ENCODE measurements at regions not wholly inside any gene's neighbourhood (a gene's known extent, or its start where the extent isn't known, plus 50 kb on each side); places are given as distances from the start of the nearest gene placed in this dataset.

DNA sequence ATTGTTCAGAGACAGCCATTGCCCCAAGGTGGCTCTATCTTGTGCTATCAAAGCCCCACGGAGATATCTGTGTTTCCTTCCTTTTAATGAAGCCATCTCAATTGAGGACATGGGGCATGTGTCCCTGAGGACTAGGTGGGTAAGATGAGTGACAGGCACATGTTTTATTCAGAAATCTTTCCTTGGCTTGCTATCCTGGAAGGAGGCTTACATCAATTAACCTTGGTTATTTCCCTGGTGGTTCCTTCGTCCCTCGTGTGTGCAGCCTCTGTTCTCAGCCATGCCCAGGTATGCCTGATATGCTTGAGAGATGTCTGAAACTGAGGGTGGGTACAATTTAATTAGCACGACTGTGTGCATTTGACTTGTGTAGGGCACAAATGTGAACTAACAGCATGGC, 102.2 kb upstream of the TUT7 start:
- no peaks in the 10 kb centered on the region for H3K27me3 ChIP-seq (ENCODE audit: control insufficient read depth, insufficient read depth, low read length)
- H3K4me3 ChIP-seq (ENCODE audit: low read length in 3 of 3) = no peak overlapping the region
- no peak overlapping the region for H3K9ac ChIP-seq (ENCODE audit: low read length in 3 of 3)
- peaks cover 0 to 2% (median 0%) of the 10 kb centered on the region in 3 donors for H3K4me1 ChIP-seq (ENCODE audit: control insufficient read depth in 2 of 3, insufficient read depth in 2 of 3, low read depth in 1 of 3, low read length in 3 of 3)
- H3K9me3 ChIP-seq (ENCODE audit: control insufficient read depth in 2 of 3, insufficient read depth in 1 of 3, low read length in 3 of 3) = no peaks in the 10 kb centered on the region
- H3K27ac ChIP-seq (ENCODE audit: low read depth in 2 of 2, low read length in 2 of 2) = no peak overlapping the region
- DNase-seq (no peak), FAIRE-seq (no peak)
- TF ChIP-seq, protein P1, sequence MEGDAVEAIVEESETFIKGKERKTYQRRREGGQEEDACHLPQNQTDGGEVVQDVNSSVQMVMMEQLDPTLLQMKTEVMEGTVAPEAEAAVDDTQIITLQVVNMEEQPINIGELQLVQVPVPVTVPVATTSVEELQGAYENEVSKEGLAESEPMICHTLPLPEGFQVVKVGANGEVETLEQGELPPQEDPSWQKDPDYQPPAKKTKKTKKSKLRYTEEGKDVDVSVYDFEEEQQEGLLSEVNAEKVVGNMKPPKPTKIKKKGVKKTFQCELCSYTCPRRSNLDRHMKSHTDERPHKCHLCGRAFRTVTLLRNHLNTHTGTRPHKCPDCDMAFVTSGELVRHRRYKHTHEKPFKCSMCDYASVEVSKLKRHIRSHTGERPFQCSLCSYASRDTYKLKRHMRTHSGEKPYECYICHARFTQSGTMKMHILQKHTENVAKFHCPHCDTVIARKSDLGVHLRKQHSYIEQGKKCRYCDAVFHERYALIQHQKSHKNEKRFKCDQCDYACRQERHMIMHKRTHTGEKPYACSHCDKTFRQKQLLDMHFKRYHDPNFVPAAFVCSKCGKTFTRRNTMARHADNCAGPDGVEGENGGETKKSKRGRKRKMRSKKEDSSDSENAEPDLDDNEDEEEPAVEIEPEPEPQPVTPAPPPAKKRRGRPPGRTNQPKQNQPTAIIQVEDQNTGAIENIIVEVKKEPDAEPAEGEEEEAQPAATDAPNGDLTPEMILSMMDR (IDR thresholded peaks at IDR 0.05; ENCODE audit: borderline replicate concordance, extremely low read depth, insufficient read depth) = no peak
- H3K36me3 ChIP-seq (ENCODE audit: control insufficient read depth in 2 of 3, insufficient read depth in 3 of 3, low read length in 3 of 3) = no peaks in the 10 kb centered on the region
- intact Hi-C loops (cut with DNase I) = no loop called here

DNA sequence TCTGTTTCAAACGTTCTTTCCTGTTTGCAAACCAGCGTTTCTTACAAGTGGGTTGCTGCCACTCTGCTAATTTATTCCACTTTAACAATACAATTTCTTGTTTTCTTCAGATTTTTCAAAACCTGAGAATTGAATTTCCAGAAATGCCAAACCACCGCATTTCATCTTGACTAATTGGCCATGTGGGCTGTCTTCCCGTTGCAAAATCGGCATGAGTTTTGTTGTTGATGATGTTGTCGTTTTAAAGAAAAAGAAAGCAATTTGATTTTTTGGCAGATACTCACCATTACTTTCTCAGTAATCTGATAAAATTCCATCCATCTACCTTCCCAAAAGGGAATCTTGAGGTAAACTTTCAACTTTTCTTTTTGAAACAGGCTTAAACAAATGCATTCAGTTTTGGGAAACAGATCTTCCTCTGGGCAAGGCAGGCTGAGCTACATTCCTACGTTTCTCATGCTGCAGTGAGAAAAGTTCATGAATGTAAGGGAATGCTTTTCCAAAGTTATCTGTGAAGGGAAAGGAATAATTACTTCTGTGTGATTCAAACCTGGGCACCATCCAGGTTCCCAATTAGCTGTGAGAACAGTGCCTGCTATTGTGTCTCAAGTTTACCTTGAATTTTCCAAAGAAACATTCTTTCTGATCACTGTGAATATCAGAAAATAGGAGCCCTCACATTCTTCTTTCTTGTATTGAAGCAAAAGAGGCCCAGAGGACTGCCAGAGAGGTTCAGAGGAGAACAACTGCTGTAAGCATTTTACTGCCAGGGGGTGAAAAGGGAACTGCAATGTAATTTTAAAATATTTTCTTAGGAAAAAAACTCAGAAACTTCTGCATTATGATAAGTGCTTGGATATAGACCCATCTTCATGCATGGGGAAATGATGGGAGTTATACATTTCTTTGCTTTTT, 100.7 kb upstream of the TUT7 start:
- intact Hi-C loops (cut with DNase I) = no loop called here
- Histone ChIP-seq H3K4me3 (ENCODE audit: low read length in 3 of 3) (peak overlapping the region in 1 of 3 donors; percentile 4), H3K27ac (ENCODE audit: low read depth in 2 of 2, low read length in 2 of 2) (no peak overlapping the region), H3K4me1 (ENCODE audit: control insufficient read depth in 2 of 3, insufficient read depth in 2 of 3, low read depth in 1 of 3, low read length in 3 of 3) (peaks cover 0 to 2% (median 0%) of the 10 kb centered on the region in 3 donors), H3K36me3 (ENCODE audit: control insufficient read depth in 2 of 3, insufficient read depth in 3 of 3, low read length in 3 of 3) (no peaks in the 10 kb centered on the region), H3K27me3 (ENCODE audit: control insufficient read depth, insufficient read depth, low read length) (no peaks in the 10 kb centered on the region), H3K9me3 (ENCODE audit: control insufficient read depth in 2 of 3, insufficient read depth in 1 of 3, low read length in 3 of 3) (no peaks in the 10 kb centered on the region), H3K9ac (ENCODE audit: low read length in 3 of 3) (no peak overlapping the region)
- TF ChIP-seq, protein P1 (IDR thresholded peaks at IDR 0.05; ENCODE audit: borderline replicate concordance, extremely low read depth, insufficient read depth) = no peak
- FAIRE-seq (no peak), DNase-seq (no peak)

DNA sequence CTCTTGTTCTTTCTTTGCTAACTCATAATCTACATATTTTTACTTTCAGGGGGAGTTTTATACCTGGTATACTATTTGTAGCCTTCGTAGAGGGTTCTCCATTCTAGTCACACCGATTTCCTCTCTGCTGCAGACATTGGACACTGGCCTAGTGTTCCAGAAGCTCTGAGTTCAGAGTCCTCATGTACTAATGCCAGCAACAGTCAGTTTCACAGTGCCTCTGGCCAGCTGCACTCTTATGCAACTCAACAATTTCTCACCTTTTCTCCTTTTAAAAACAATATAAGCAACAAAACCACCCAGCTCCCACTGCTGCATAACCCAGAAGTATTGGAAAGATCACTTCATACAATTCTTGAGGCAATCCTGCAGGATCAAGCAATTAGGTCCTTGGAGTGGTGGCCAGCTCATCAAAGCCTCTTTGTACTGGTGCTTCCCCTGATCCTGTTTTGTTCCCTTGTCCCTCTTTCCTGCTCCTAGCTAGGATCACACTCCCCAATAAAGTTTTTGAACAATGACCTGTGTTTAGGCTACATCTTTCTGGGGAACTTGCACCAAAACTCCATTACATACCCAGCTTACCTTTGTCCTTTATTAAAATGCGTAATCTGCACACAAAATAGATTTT, 98.1 kb upstream of the TUT7 start:
- intact Hi-C loops (cut with DNase I) = no loop called here
- TF ChIP-seq, protein P1 (IDR thresholded peaks at IDR 0.05; ENCODE audit: borderline replicate concordance, extremely low read depth, insufficient read depth) = no peak
- Histone ChIP-seq H3K27me3 (ENCODE audit: control insufficient read depth, insufficient read depth, low read length) (no peaks in the 10 kb centered on the region), H3K27ac (ENCODE audit: low read depth in 2 of 2, low read length in 2 of 2) (no peak overlapping the region), H3K9me3 (ENCODE audit: control insufficient read depth in 2 of 3, insufficient read depth in 1 of 3, low read length in 3 of 3) (no peaks in the 10 kb centered on the region), H3K36me3 (ENCODE audit: control insufficient read depth in 2 of 3, insufficient read depth in 3 of 3, low read length in 3 of 3) (no peaks in the 10 kb centered on the region), H3K4me3 (ENCODE audit: low read length in 3 of 3) (no peak overlapping the region), H3K4me1 (ENCODE audit: control insufficient read depth in 2 of 3, insufficient read depth in 2 of 3, low read depth in 1 of 3, low read length in 3 of 3) (peaks cover 0 to 2% (median 0%) of the 10 kb centered on the region in 3 donors), H3K9ac (ENCODE audit: low read length in 3 of 3) (no peak overlapping the region)
- FAIRE-seq = no peak
- DNase-seq = no peak
